Jurkat, Clone E6-1 (cell line): ENCODE measurements at regions not wholly inside any gene's neighbourhood (a gene's known extent, or its start where the extent isn't known, plus 50 kb on each side); places are given as distances from the start of the nearest gene placed in this dataset.
"Not testable (repeated sequence)": the region's sequence is repeated elsewhere in the genome, so short reads cannot be mapped to it uniquely, and the experiment has no call there.

Experiments used
- DNase-seq: peaks from one replicate; pipeline ENCODE4 v3.0.0-alpha.2; 2011; ENCODE audit warnings: low read depth, low spot score
- H3K4me3 ChIP-seq: 2 replicates; pipeline ENCODE4 v1.5.1; 2011; ENCODE audit warnings: mild to moderate bottlenecking, low read length, control low read depth, moderate library complexity

- no peak overlapping the region for H3K4me3 ChIP-seq
- DNase-seq: peak; percentile 28
These were observed 443.0 kb downstream of the ACTL7B start for GRCh38 chr9:108412755-108413154.

GRCh38 chr9:108411632-108412031 is 444.2 kb downstream of the ACTL7B start:
- H3K4me3 ChIP-seq: no peak overlapping the region
- DNase-seq: no peak

- H3K4me3 ChIP-seq: no peak overlapping the region
- DNase-seq: no peak
These were observed 445.6 kb downstream of the ACTL7B start for GRCh38 chr9:108410161-108410560.

GRCh38 chr9:108400297-108400696 is 455.5 kb downstream of the ACTL7B start:
- H3K4me3 ChIP-seq: no peak overlapping the region
- no peak for DNase-seq

- DNase-seq: no peak
- no peak overlapping the region for H3K4me3 ChIP-seq
These were observed 455.9 kb downstream of the ACTL7B start for GRCh38 chr9:108399851-108400250.

- DNase-seq: no peak
- no peak overlapping the region for H3K4me3 ChIP-seq
These were observed 458.5 kb downstream of the ACTL7B start for GRCh38 chr9:108397286-108397685.

GRCh38 chr9:108396611-108397010 is 459.2 kb downstream of the ACTL7B start:
- no peak overlapping the region for H3K4me3 ChIP-seq
- DNase-seq: no peak

- no peak overlapping the region for H3K4me3 ChIP-seq
- no peak for DNase-seq
These were observed 459.6 kb downstream of the ACTL7B start for GRCh38 chr9:108396193-108396592.

- H3K4me3 ChIP-seq: no peak overlapping the region
- no peak for DNase-seq
These were observed 460.4 kb downstream of the ACTL7B start for GRCh38 chr9:108395421-108395820.

- no peak for DNase-seq
- H3K4me3 ChIP-seq: no peak overlapping the region
These were observed 461.1 kb downstream of the ACTL7B start for GRCh38 chr9:108394726-108395125.

GRCh38 chr9:108393481-108394001 is 462.2 kb downstream of the ACTL7B start:
- not testable (repeated sequence) for H3K4me3 ChIP-seq, DNase-seq

- no peak overlapping the region for H3K4me3 ChIP-seq
- no peak for DNase-seq
These were observed 462.9 kb downstream of the ACTL7B start for GRCh38 chr9:108392877-108393276.

- H3K4me3 ChIP-seq: no peak overlapping the region
- DNase-seq: no peak
These were observed 466.7 kb downstream of the ACTL7B start for GRCh38 chr9:108389056-108389455.

GRCh38 chr9:108386859-108387384 is 468.9 kb downstream of the ACTL7B start:
- no peak overlapping the region for H3K4me3 ChIP-seq
- no peak for DNase-seq

GRCh38 chr9:108386032-108386431 is 469.8 kb downstream of the ACTL7B start:
- DNase-seq: no peak
- no peak overlapping the region for H3K4me3 ChIP-seq

- no peak overlapping the region for H3K4me3 ChIP-seq
- DNase-seq: no peak
These were observed 472.0 kb downstream of the ACTL7B start for GRCh38 chr9:108383796-108384195.

GRCh38 chr9:108382310-108382709 is 473.5 kb downstream of the ACTL7B start:
- H3K4me3 ChIP-seq: no peak overlapping the region
- DNase-seq: no peak

GRCh38 chr9:108377881-108378280 is 477.9 kb downstream of the ACTL7B start:
- DNase-seq: no peak
- H3K4me3 ChIP-seq: no peak overlapping the region

- no peak for DNase-seq
- H3K4me3 ChIP-seq: no peak overlapping the region
These were observed 478.4 kb downstream of the ACTL7B start for GRCh38 chr9:108377382-108377781.

- H3K4me3 ChIP-seq: no peak overlapping the region
- no peak for DNase-seq
These were observed 479.6 kb downstream of the ACTL7B start for GRCh38 chr9:108376140-108376539.

- no peak overlapping the region for H3K4me3 ChIP-seq
- DNase-seq: no peak
These were observed 481.2 kb downstream of the ACTL7B start for GRCh38 chr9:108374626-108375025.
